Pancreas (tissue), 10 donors: ENCODE measurements at regions not wholly inside any gene's neighbourhood (a gene's known extent, or its start where the extent isn't known, plus 50 kb on each side); places are given as distances from the start of the nearest gene placed in this dataset.

Experiments used
- ATAC-seq, 4 donors: fragments of 200-7000 bp; cut with Tn5 transposase; one replicate each; pipeline versions ENCODE4 v1.8.0 to v1.9.1; 2020; ENCODE audit warnings: mild to moderate bottlenecking in 4 of 4, moderate library complexity in 4 of 4
- DNase-seq, 6 donors: peaks; one replicate each; pipeline ENCODE4 v3.0.0-alpha.2; 2020
- FAIRE-seq: peaks from 2 replicates; lab custom pipeline; 2012; peaks lifted over from hg19 to GRCh38; lab: Jason Lieb, UNC
- H3K27ac ChIP-seq, 4 donors: fragments of 200-600 bp; sonication (generic); 1 replicate in 3 of 4; 2 replicates in 1 of 4; pipeline versions ENCODE4 v1.5.0 to v1.8.0; 2020
- H3K27me3 ChIP-seq, 4 donors: fragments of 200-600 bp; one replicate each; pipeline ENCODE4 v1.8.0; 2021
- H3K36me3 ChIP-seq, 3 donors: fragments of 200-600 bp; sonication (generic) in 1 of 3; one replicate each; pipeline versions ENCODE4 v1.5.0 to v1.8.0; 2020 to 2021
- H3K4me1 ChIP-seq, 3 donors: fragments of 200-600 bp; one replicate each; pipeline ENCODE4 v1.8.0; 2021
- H3K4me3 ChIP-seq, 4 donors: fragments of 200-600 bp; sonication (generic) in 2 of 4; one replicate each; pipeline versions ENCODE4 v1.5.0 to v1.8.0; 2020 to 2021
- H3K9me3 ChIP-seq, 4 donors: fragments of 200-600 bp; one replicate each; pipeline ENCODE4 v1.8.0; 2021
- WGBS, 2 donors: extraction: QIAGEN DNeasy Blood & Tissue Kit; methylation state at CpG; one replicate each; pipeline ENCODE4 v1.1.7; 2013; 5-methylcytosine and 5-hydroxymethylcytosine counted together
- intact Hi-C, 3 donors: fragments of 100-400 bp; cut with DNase I; formaldehyde crosslinking; loops; one replicate each; pipeline versions ENCODE4 v1.11.1 to v1.14.2; 2022
- TF ChIP-seq, protein P1 (sequence below), 4 donors: fragments of 200-600 bp; sonication (generic) in 3 of 4; IDR thresholded peaks; one replicate each; pipeline versions ENCODE4 v1.5.0 to v1.8.0; 2021; ENCODE audit warnings: antibody characterized with exemption in 4 of 4
- donor health status: healthy with polysubstance abuse.
- donor health status: DM: no; HTN: no; CAD: no; lungs with moderate emphysema.
- donor health status: DM: no; HTN: no; CAD: no.
- donor health status: control.
- donor health status: control.
- donor health status: Bipolar disorder and iron deficiency.
- donor health status: DM: yes; HTN: yes; CAD: no.
- donor health status: DM: no; HTN: no; CAD: no.
- donor health status: DM: no; HTN: no; CAD: no.
- donor health status: DM: yes; HTN: yes; CAD: no.

- Histone ChIP-seq H3K27me3 (no peaks in the 10 kb centered on the region), H3K9me3 (no peaks in the 10 kb centered on the region), H3K36me3 (no peaks in the 10 kb centered on the region), H3K4me3 (no peak overlapping the region), H3K27ac (no peak overlapping the region), H3K4me1 (no peaks in the 10 kb centered on the region)
- TF ChIP-seq, protein P1, sequence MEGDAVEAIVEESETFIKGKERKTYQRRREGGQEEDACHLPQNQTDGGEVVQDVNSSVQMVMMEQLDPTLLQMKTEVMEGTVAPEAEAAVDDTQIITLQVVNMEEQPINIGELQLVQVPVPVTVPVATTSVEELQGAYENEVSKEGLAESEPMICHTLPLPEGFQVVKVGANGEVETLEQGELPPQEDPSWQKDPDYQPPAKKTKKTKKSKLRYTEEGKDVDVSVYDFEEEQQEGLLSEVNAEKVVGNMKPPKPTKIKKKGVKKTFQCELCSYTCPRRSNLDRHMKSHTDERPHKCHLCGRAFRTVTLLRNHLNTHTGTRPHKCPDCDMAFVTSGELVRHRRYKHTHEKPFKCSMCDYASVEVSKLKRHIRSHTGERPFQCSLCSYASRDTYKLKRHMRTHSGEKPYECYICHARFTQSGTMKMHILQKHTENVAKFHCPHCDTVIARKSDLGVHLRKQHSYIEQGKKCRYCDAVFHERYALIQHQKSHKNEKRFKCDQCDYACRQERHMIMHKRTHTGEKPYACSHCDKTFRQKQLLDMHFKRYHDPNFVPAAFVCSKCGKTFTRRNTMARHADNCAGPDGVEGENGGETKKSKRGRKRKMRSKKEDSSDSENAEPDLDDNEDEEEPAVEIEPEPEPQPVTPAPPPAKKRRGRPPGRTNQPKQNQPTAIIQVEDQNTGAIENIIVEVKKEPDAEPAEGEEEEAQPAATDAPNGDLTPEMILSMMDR (IDR thresholded peaks at IDR 0.05) = no peak
- ATAC-seq (no peak), FAIRE-seq (no peak), DNase-seq (no peak)
- 63 to 77% methylated on average over 8 of the region's 8 CpGs for WGBS, 2 donors
- intact Hi-C loops = no loop called here
Measured at GRCh38 chr5:10073441-10074104, 176.1 kb downstream of the ATPSCKMT start.

DNA sequence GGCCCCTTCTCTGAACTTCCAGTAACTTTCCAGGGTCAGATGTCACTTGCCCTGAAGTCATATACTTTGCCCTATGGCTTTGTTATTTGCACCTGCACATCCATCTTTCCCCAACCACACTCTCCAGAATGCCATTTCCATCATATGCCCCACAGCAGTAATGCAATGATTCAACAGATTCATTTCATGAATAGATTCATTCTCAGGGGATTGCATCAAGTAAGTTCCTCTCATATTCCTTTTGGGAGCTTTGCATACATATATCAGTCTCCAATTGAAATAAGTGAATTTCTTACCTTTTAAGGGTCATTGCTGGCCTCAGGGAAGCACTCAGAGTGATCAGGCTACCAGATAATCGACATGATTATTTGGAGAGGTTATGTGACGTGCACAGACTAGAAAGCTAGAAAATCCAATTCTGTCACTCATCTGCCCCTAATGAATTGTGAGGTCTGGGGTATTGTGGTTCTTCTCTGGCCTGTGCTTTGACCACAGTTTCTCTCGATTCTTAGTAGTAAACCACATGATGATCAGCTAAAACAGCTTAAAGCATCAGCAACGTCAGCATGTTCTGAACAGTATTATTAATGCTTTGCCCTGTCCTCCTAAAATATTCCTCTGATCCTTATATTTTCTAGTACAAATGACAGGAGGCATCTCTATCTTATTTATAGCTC, 179.9 kb downstream of the ATPSCKMT start:
- H3K4me1 ChIP-seq = no peaks in the 10 kb centered on the region
- WGBS, 2 donors = 53 to 55% methylated on average over 4 of the region's 4 CpGs
- no peak overlapping the region for H3K4me3 ChIP-seq
- no peaks in the 10 kb centered on the region for H3K9me3 ChIP-seq
- FAIRE-seq (no peak), DNase-seq (no peak), ATAC-seq (no peak)
- H3K36me3 ChIP-seq = no peaks in the 10 kb centered on the region
- no peaks in the 10 kb centered on the region for H3K27me3 ChIP-seq
- TF ChIP-seq, protein P1 (IDR thresholded peaks at IDR 0.05) = no peak
- H3K27ac ChIP-seq = no peak overlapping the region
- intact Hi-C loops = no loop called here

DNA sequence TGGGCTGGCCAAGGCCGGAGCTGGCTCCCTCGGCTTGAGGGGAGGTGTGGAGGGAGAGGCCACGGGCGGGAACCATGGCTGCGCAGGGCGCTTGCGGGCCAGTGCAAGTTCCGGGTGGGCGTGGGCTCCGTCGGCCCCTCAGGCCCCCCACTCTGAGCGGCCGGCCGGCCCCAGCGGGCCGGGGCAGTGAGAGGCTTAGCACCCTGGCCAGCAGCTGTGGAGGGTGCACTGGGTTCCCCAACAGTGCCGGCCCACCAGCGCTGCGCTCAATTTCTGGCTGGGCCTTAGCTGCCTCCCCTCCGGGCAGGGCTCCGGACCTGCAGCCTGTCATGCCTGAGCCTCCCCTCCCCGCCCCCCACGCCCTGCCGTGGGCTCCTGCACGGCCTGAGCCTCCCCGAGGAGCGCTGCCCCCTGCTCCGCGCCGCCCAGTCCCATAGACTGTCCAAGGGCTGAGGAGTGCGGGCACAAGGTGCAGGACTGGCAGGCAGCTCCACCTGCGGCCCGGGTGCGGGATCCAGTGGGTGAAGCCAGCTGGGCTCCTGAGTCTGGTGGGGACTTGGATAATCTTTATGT, 184.2 kb downstream of the ATPSCKMT start:
- whole genome bisulfite sequencing, 2 donors = 84 to 90% methylated on average over 33 to 34 of the region's 34 CpGs
- no peak overlapping the region for H3K27ac ChIP-seq
- ATAC-seq = no peak
- intact Hi-C loops = no loop called here
- peak in 1 of 6 donors; percentile 55 for DNase-seq
- H3K4me1 ChIP-seq = no peaks in the 10 kb centered on the region
- no peak overlapping the region for H3K4me3 ChIP-seq
- H3K36me3 ChIP-seq = no peaks in the 10 kb centered on the region
- no peaks in the 10 kb centered on the region for H3K9me3 ChIP-seq
- H3K27me3 ChIP-seq = no peaks in the 10 kb centered on the region
- TF ChIP-seq, protein P1 (IDR thresholded peaks at IDR 0.05) = no peak
- no peak for FAIRE-seq

GRCh38 chr5:10064546-10065195, 185.0 kb downstream of the ATPSCKMT start:
- Histone ChIP-seq H3K9me3 (no peaks in the 10 kb centered on the region), H3K36me3 (no peaks in the 10 kb centered on the region), H3K4me3 (no peak overlapping the region), H3K27me3 (no peaks in the 10 kb centered on the region), H3K27ac (no peak overlapping the region), H3K4me1 (no peaks in the 10 kb centered on the region)
- WGBS, 2 donors = 58 to 67% methylated on average over 8 of the region's 8 CpGs
- FAIRE-seq (no peak), ATAC-seq (no peak), DNase-seq (no peak)
- intact Hi-C loops = no loop called here
- TF ChIP-seq, protein P1 (IDR thresholded peaks at IDR 0.05) = no peak
